ENCODE measurements at regions not wholly inside any gene's neighbourhood (a gene's known extent, or its start where the extent isn't known, plus 50 kb on each side); places are given as distances from the start of the nearest gene placed in this dataset.
"Not testable (repeated sequence)": the region's sequence is repeated elsewhere in the genome, so short reads cannot be mapped to it uniquely, and the experiment has no call there.

GRCh38 chr4:184965230-184966050, 52.9 kb upstream of the HELT start:
- ATAC-seq, H3K9me3 Mint-ChIP-seq, H3K4me1 Mint-ChIP-seq, H3K27me3 Mint-ChIP-seq: not testable (repeated sequence)
- peak overlapping the region in 1 of 2 donors; percentile 85 for H3K4me3 Mint-ChIP-seq
- H3K27ac Mint-ChIP-seq = peak overlapping the region; percentile 90 to 100
- peak; percentile 42 to 46 for DNase-seq

- Mint-ChIP-seq H3K9me3 (peaks cover 10% of the 10 kb centered on the region in 2 donors), H3K4me3 (peak overlapping the region in 1 of 2 donors; percentile 36), H3K27ac (peak overlapping the region in 1 of 2 donors; percentile 100)
- H3K4me1 Mint-ChIP-seq, H3K27me3 Mint-ChIP-seq, ATAC-seq: not testable (repeated sequence)
- DNase-seq = peak; percentile 62 to 76
These were observed 52.1 kb upstream of the HELT start for GRCh38 chr4:184966051-184966691.

DNA sequence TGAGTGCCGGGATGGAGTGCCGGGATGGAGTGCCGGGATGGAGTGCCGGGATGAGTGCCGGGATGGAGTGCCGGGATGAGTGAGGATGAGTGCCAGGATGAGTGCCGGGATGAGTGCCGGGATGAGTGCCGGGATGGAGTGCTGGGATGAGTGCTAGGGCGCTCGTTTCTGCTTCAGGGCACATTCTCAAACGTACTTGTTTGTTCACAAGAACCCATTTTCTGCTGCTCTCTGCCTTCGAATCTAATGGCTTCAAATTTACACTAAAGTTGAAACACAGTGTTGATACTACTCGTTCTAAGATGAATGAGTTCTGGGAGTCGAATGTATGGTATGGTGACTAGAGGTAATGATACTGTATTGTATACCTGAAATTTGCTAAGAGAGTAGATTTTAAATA, 50.6 kb upstream of the HELT start:
- DNase-seq (peak; percentile 44), ATAC-seq (peak; percentile 39)
- Mint-ChIP-seq H3K4me3 (peak overlapping the region in 1 of 2 donors; percentile 61), H3K27me3 (peaks cover 13% of the 10 kb centered on the region), H3K27ac (peak overlapping the region; percentile 89 to 99), H3K9me3 (peaks cover 20% of the 10 kb centered on the region in 2 donors)
- H3K4me1 Mint-ChIP-seq = not testable (repeated sequence)

DNA sequence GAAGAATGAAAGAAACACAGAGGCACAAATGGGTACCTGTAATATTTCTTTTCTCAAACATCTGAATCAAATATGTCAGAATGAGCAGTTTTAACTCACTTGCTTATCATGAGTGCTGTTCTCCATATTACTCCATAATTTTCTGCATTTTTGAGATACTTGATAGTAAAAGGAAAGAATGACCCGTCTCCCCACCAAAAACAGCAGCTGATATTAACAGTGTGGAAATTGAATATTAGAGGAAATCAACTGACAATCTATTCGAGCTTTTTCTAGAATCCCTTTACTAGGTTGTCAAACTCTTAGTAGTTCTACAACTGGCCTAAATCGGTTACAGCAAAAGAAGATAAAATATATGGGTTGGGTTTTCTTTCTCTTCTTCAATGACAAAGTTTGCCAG, 49.9 kb upstream of the HELT start:
- no peak for DNase-seq
- peak overlapping the region in 1 of 2 donors; percentile 23 for H3K27ac Mint-ChIP-seq
- peaks cover 7% of the 10 kb centered on the region for H3K4me1 Mint-ChIP-seq

More for the DNA sequence above, 49.9 kb upstream of the HELT start:
- H3K4me3 Mint-ChIP-seq = no peak overlapping the region
- H3K27me3 Mint-ChIP-seq = peaks cover 18% of the 10 kb centered on the region
- H3K9me3 Mint-ChIP-seq = peaks cover 20% of the 10 kb centered on the region in 2 donors
- peak; percentile 20 for ATAC-seq
